Jurkat, Clone E6-1 (cell line): ENCODE measurements at regions not wholly inside any gene's neighbourhood (a gene's known extent, or its start where the extent isn't known, plus 50 kb on each side); places are given as distances from the start of the nearest gene placed in this dataset.

Experiments
- DNase-seq: peaks from one replicate; pipeline ENCODE4 v3.0.0-alpha.2; 2011; ENCODE audit warnings: low read depth, low spot score
- H3K4me3 ChIP-seq: 2 replicates; pipeline ENCODE4 v1.5.1; 2011; ENCODE audit warnings: mild to moderate bottlenecking, low read length, control low read depth, moderate library complexity

DNA sequence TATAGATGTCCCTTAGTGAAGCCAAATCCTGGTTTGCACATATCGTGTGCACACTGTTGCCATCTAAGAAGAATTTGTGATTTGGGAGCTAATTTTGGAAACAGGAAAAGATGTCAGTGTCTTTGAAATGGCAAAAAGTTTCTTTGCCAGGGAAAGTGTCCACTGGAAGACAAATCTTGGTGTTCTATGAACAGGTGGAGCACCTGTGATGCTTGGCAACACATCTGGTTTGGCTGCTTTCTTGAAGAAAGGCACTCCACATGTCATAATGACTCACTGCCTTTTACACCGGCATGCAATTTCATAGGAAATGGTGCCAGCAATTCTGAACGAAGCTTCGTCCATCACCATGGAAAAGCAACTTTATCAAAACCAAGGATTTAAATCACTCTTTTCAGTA, 1040.0 kb upstream of the MAP3K7 start:
- no peak for DNase-seq
- H3K4me3 ChIP-seq: no peak overlapping the region

DNA sequence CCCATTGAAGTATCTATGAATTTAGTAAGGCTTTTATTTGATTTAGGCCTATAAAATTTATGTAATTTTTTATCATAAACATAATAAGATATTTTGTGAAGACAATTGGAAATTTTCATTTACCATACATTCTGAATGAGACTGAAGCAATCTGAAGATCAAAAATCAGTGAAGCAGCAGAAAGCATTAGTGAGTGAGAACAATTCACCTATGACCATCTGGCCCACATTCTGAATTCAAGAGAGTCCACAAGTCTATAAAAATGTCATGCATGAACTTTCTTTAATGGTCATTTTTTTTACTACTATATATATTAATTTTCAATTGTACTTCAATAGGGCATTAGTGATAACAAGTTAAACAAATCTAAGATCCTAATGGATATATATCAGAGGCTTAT, 1026.6 kb upstream of the MAP3K7 start:
- H3K4me3 ChIP-seq: no peak overlapping the region
- DNase-seq: no peak

DNA sequence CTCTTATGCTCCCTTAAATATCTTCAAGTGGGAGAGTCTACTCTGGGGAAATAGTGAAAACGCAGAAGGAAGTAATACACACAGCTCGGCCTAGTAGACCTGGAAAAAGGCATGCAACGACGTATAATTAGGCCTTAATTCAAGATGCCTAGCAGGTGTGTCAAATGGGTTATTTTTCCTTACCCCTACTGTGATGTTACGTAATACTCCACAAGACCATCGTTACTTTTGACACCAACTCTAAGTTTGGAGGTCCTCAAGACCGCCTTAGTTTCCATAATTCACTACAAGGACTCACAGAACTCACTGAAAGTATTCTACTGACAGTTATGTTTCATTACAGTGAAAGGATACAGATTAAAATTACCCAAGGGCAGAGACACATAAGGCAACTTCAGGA, 1024.3 kb upstream of the MAP3K7 start:
- DNase-seq: no peak
- H3K4me3 ChIP-seq: no peak overlapping the region

DNA sequence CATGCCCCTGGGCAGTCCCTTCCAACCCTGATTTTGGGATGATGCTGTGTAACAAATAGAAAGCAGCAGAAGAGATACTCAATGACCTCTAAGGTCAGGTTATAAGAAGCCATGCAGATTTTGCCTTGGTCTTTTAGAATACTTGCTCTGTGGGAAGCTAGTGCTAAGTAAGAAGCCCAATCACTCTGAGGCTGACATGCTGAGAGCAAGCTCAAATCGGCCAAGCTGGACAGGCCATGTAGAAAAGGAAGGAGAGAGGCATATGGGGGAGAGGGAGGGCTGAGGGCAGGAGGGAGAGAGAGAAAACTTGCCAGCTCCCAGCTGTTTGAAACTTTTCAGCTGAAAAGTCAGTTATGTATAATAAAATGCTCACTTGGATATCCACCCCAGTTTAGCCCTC, 1021.6 kb upstream of the MAP3K7 start:
- no peak overlapping the region for H3K4me3 ChIP-seq
- DNase-seq: no peak

DNA sequence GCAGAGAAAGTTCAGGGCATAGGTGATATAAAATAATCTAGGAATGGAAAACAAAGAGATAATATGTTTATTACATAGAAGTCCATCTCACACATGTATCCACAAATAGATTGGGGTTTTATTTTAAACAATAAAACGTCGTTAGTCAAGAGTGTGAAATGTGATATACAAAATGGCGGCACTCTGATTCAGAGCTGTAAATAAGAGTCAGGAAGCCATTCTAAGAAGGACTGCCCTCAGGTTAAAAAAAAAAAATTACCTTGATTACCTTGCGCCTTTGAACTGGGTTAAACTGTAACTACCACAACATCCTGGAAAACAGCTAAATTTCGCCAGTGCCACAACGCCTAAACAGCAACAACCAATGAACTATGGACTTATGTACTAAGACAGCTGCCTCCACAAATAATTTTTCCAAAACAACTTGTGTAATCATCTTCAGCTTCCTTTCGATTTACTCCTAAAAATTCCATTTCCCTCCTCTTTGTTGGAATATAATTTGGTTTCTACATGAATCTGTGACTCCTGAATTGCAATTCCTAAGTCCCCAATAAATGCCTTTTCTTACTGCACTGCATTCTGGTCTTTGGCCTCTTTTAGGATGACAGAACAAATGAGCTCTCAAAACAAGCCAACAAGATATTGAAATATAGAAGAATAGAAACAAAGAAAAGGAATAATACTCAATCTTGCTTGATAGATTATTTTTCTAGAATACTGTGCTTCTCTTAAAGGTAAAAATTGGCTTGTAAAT, 1019.5 kb upstream of the MAP3K7 start:
- H3K4me3 ChIP-seq: no peak overlapping the region

DNA sequence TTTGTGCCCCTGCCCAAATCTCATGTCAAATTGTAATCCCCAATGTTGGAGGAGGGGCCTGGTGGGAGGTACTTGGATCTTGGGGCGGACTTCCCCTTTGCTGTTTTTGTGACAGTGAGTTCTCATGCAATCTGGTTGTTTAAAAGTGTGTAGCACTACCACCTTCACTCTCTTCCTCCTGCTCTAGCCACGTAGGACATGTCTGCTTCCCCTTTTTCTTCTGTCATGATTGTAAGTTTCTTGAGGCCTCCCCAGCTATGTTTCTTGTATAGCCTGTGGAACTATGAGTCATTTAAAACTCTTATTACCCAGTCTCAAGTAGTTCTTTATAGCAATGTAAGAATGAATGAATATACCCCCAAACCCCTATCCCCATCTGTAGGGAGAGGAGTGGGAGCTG, 1013.7 kb upstream of the MAP3K7 start:
- no peak overlapping the region for H3K4me3 ChIP-seq
- DNase-seq: no peak

More for the DNA sequence above, 1019.5 kb upstream of the MAP3K7 start:
- no peak for DNase-seq

DNA sequence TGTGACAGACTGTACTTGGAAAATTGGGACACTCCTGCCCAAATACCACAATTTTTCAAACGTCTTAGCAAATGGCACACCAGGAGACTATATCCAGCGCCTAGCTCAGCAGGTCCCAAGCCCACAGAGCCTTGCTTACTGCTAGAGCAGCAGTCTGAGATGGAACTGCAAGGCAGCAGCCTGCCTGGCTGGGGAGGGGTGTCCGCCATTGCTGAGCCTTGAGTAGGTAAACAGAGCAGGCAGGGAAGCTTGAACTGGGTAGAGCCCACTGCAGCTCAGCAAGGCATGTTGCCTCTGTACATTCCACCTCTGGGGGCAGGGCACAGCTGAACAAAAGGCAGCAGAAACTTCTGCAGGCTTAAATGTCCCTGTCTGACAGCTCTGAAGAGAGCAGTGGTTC, 1003.3 kb upstream of the MAP3K7 start:
- no peak for DNase-seq

DNA sequence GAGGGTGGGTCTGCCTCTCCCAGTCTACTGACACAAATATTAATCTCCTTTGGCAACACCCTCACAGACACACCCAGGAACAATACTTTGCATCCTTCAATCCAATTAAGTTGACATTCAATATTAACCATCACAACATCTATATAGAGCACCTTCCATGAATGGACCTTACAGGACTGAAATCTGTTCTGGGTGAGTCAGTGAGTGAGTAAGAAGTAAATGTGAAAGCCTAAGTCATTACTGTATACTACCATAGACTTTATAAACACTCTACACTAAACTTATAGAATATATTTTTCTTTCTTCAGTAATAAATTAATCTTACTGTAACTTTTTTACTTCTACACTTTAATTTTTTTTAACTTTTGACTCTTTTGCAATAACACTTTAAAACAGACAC, 993.8 kb upstream of the MAP3K7 start:
- no peak overlapping the region for H3K4me3 ChIP-seq
- DNase-seq: no peak

More for the DNA sequence above, 1003.3 kb upstream of the MAP3K7 start:
- H3K4me3 ChIP-seq: no peak overlapping the region

DNA sequence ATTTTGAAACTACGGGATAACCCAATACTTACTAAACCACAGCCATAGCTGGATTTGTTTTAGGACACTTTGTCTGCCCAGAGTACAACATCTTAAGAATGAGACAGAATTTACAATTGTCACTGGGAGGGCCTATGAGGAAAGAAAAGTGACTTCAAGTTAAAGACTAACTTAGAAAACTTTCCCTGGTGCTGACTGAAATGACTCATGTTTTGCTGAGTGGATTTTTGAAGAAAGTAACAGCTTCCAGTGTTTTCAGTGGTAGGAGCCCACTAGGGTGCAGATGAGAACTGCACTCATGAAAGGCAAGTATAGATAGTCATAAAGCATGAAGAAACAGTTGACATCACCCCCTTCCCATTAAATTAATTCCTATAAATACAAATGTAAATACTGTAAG, 988.2 kb upstream of the MAP3K7 start:
- H3K4me3 ChIP-seq: no peak overlapping the region
- DNase-seq: no peak

DNA sequence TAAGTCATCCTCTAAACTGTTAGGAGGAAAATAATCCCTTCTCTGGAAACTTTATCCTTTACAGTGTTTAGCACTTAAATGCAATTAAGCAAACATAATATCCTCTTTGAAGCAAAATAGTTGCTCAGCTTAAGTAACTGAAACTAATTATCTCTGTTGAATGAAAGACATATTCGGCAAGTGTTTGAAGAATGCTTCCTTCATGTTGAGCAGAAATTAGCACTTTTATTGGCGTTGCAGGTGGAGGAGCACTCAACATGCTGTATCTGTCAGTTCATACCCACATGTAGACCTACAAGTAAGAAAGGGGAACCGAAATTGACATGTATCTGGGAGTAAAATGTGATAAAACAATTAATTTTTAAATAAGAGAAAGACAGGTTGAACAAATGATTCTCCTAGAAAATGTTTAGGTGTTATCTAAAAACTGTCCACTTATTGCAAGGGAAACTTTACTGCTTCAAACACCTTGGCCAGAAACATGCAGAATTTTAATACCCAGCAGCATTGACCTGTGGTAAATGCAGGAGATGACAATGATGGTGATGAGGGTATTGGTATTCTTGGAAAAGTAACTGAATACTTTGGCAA, 987.0 kb upstream of the MAP3K7 start:
- no peak overlapping the region for H3K4me3 ChIP-seq
- no peak for DNase-seq

DNA sequence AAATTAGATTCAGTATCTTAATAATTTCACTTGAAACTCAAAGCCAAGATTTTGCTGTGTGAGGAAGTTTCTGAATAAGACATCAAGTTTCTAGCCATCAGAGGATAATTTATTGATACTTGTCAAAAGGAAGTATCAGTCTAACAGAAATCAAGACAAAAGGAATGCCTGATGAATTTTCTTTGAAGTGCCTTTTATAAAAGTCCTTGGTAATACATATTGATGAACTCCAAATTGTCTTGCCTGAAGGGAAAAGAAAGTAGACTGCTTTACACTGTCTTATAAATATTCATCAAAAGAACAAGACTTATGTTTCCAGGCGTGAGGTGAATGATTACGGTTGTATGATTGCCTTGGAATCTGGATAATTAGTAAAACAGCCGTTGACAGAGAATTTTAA, 986.0 kb upstream of the MAP3K7 start:
- DNase-seq: no peak

DNA sequence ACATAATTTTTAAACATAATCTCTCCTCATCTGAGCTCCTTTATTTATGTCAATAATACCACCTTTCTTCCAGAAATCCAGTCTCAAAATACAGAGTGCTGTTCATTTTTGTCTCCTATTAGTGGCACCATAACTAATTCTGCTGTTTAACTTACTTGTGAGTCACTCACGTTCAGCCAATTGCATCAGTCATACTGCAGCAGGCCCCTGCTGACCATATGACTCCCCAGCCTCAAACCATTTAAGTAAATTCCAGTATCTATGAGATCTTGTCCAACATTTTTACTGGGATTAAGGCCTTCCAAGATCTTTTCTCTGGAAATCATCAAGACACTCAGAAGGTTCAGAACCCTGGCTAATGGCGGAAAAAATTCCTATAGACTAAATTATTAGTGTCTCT, 982.2 kb upstream of the MAP3K7 start:
- H3K4me3 ChIP-seq: no peak overlapping the region
- no peak for DNase-seq

More for the DNA sequence above, 986.0 kb upstream of the MAP3K7 start:
- no peak overlapping the region for H3K4me3 ChIP-seq

DNA sequence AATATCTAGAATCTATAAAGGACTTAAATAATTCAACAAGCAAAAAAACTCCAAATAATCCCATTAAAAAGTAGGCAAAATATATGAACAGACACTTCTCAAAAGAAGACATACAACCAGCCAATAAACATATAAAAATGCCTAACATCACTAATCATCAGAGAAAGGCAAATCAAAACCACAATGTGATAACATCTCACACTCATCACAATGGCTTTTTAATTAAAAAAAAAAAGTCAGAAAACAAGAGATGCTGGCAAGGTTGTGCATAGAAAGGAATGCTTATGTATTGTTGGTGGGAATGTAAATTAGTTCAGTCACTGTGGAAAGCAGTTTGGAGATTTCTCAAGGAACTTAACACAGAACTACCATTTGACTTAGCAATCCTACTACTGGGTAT, 979.6 kb upstream of the MAP3K7 start:
- H3K4me3 ChIP-seq: no peak overlapping the region

DNA sequence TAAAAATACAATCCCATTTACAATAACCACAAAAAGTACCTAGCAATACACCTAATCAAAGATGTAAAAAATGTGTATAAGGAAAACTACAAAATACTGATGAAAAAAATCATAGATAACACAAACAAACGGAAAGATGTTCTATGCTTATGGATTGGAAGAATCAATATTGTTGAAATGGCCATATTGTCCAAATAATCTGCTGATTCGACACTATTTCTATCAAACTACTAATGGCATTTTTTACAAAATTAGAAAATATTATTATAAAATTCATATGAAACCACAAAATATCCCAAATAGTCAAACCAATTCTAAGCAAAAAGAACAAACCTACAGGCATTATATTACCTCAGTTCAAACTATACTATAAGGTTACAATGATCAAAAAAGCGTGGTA, 978.3 kb upstream of the MAP3K7 start:
- DNase-seq: no peak
- no peak overlapping the region for H3K4me3 ChIP-seq

More for the DNA sequence above, 979.6 kb upstream of the MAP3K7 start:
- DNase-seq: no peak

DNA sequence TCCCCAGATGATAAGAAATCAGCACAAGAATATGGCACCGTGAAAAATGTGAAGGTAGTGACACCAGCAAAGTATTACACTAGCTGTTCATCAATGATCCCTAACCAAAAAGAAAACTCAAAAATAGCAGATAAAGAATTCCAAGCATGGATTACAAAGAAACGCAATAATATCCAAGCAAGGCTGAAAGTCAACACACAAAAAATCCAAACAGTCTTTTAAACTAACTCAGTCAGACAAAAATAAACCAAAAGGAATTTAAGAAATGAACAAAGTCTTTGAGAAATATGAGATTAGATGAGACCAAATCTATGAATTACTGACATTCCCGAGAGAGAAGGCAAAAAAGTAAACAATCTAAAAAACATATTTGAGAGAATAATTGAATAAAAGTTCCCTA, 976.1 kb upstream of the MAP3K7 start:
- DNase-seq: no peak
- no peak overlapping the region for H3K4me3 ChIP-seq

DNA sequence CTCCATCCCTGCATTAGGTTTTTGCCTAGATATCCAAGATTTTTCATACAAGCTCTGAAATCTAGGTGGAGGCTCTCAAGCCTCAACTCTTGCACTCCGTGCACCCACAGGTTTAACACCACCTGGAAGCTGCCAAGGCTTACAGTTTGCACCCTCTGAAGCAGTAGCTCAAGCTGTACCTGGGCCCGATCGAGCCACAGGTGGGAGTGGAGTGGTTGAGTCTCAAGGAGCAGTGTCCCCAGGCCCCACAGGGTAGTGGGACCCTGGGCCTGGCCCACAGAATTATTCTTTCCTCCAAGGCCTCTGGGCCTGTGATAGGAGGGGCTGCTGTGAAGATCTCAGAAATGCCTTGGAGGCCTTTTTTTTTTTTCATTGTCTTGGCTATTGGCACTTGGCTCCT, 973.5 kb upstream of the MAP3K7 start:
- no peak for DNase-seq
- no peak overlapping the region for H3K4me3 ChIP-seq

DNA sequence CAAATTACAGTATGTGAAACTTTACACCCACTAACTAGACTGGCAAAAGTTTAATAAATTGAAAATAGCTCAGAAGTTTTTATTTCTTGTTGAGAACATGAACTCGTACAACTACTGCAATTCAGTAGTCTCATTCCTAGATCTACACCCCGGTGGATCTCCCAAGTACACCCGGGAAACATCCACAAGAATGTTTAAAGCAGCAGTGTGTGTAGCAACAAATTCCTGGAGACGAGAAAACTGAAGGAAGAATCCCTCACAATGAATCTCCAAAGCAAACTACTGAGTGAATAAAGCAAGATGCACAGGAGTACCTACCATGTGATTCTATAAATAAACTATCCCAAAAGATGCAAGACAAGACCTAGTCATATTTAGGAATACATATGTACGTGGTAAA, 954.0 kb upstream of the MAP3K7 start:
- H3K4me3 ChIP-seq: no peak overlapping the region
- no peak for DNase-seq

DNA sequence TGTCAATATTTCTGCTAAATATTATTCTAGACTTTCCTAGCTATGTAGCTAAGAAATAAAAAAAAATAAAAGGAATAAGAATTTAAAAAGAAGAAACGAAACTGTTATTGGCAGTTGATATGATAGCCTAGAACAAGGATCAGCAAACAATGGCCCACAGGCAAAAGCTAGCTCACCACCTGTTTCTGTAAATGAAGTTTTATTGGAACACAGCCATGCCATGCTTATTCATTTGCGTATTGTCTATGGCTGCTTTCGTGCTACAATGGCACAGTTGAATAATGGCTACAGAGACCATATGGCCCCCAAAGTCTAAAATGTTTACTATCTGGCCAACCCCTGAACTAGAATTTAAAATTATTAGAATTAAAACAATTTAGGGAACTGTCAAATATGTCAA, 952.6 kb upstream of the MAP3K7 start:
- DNase-seq: no peak

DNA sequence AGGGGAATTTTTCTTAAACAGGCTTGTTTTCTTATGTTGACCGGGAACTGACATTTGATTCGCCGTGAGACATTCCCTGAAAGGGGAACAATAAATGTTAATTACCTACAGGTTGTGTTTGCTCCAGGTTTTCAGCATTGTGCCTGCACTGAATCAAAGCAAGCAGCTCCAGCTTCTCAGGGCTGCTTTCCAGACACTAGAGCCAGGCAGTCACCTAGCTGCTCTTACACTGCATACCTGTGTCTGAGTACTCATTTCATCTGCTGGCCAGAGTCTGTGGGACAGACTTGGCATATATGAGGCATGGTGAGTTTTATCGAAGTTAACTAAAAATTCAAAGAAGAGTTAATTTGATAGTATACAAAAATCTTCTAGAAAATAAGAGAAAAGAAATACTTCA, 951.8 kb upstream of the MAP3K7 start:
- no peak overlapping the region for H3K4me3 ChIP-seq
- DNase-seq: no peak

More for the DNA sequence above, 952.6 kb upstream of the MAP3K7 start:
- no peak overlapping the region for H3K4me3 ChIP-seq

DNA sequence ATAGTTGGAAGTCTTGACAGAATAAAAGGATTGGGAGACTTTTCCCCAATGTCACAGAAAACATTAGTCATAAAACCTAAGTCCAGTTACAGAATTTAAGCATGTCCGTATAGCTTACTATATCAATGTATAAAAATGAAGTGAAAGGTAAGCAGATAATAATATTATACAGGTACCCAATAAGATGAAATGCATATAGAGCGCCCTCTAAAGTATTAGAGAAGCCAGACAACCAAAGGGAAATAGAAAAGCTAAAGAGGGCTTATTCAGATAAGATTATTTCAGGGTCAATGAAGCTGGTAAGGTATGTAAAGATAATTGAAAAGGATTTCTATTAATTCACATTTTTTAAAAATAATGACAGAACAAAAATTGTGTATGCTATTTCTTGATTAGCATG, 947.7 kb upstream of the MAP3K7 start:
- H3K4me3 ChIP-seq: no peak overlapping the region
- no peak for DNase-seq

DNA sequence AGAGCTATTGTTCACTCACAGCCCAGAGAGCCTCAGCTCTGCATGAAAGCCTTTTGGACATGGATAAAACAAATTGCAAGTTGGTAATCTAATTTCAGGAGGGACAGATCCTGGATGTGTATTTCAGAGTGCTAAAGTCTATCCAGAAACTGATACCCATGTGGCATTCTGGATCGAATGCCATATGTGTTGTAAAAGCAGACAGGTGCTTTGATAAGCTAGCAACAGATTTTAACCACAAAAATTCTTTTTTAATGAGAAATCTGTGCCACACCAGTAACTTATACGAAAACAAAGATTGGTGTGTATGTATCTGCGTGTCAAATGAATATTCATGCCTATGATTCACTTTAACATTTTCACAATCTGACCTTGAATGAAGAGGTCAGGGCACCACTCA, 936.6 kb upstream of the MAP3K7 start:
- no peak for DNase-seq
- H3K4me3 ChIP-seq: no peak overlapping the region
